GM18907 (cell line): ENCODE measurements at regions not wholly inside any gene's neighbourhood (a gene's known extent, or its start where the extent isn't known, plus 50 kb on each side); places are given as distances from the start of the nearest gene placed in this dataset.
"Not testable (repeated sequence)": the region's sequence is repeated elsewhere in the genome, so short reads cannot be mapped to it uniquely, and the experiment has no call there.

ENCODE experiments used
- ATAC-seq: cut with Tn5 transposase; IDR thresholded peaks from one replicate; pipeline ENCODE4 v1.9.1; 2021; ENCODE audit warnings: mild to moderate bottlenecking, moderate library complexity; ENCODE audit not compliant: unreplicated experiment

DNA sequence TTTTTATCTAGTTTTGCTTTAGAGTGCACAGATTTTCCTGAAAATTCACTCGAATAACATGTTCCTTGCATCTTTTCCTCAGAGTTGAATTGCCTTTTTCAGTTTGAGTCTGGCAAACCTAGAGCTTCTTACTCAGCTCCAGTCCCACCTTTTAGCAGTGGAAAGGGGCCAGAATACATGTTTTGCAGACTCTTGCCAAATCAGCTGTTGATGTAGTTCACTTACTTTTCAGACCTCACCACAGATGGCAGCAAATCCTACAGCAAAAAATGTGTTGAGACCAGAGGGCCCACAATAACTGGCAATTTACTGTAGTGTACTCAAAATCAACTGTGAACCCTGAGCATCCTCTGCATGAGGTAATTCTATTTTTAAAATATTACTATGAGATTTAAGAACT, 545.2 kb upstream of the ACO1 start:
- no peak for ATAC-seq

DNA sequence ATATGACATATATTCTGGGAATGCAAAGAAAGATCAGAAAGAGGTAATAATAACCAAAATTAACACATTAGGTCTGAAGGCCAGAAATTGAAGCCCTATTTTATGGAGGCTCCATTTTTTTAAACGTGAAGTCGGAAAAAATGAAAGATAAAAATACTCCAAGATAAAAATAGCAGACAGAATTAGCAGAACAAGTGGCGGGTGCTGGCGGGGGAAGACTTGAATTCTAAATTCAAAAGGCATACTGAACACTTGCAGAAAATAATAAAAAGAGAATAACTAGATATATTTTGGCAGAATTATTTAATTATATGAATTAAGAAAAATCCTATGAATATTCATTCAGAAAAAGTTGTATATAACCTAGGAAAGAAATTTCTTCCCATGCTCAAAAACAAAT, 543.7 kb upstream of the ACO1 start:
- no peak for ATAC-seq

DNA sequence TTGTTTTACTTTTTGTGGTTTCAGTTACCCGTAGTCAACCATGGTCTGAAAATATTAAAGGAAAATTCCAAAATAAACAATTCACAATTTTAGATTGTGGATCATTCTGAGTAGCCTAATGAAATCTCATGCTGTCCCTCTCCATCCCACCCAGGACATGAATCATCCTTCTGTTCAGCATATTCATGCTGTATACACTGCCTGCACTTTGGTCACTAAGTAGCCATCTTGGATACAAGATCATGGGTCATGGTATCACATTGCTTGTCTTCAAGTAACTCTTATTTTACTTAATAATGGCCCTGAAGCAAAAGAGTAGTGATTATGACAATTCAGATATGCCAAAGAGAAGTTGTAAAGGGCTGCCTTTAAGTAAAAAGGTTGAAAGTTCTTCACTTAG, 536.5 kb upstream of the ACO1 start:
- ATAC-seq = no peak

DNA sequence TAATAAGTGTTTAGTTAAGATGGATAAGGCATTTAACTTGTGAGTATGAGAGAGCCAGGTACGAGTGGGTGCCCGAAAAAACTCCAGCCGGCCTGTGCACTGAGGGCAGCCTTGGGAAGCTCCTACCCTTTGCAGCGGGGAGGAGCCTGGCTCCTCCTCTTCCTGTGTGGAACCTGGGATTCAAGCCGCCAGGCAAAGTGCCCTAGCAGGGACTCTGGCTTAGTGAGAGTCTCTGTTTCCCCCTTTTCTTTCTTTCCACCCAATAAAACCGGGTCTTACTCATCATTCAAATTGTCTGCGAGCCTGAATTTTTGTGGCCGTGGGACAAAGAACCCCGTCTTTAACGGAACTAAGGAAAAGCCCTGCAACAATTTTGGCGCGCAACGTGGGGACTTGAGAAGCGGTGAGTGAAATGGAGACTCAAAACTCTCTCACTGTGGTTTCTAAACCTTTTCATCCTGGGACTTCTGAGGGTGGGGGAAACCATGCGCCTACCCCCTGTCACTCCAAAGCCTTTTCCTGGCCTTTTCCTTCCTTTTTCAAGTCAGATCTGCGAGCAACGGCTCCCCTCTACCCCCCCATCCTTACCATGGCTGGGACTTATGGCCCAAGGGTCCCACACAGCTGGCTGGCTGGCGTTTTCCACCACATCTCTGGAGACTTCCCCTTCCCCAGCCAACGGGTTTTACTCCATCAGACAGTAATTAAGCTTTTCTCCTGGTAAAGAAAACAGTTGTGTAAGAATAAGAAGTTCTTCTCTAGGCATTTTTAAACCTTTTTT, 535.7 kb upstream of the ACO1 start:
- no peak for ATAC-seq

DNA sequence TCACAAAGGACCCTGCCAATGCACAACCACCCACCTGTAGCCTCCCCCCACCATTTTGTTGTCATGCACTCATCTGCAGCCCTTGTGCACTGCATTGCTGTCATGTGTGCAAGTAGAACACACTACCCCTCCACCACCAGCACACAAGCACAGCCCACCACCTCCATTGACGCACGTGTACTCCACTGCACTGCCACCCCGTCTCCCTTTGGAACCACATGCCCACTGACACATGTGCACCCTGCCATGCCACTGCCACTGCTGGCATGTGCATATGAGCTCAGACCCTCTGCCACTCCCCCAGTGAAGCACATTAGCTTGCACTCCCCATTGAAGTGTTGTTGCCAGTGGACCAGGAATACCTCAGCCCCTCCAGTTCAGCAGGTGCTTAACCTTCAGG, 530.3 kb upstream of the ACO1 start:
- ATAC-seq = no peak

DNA sequence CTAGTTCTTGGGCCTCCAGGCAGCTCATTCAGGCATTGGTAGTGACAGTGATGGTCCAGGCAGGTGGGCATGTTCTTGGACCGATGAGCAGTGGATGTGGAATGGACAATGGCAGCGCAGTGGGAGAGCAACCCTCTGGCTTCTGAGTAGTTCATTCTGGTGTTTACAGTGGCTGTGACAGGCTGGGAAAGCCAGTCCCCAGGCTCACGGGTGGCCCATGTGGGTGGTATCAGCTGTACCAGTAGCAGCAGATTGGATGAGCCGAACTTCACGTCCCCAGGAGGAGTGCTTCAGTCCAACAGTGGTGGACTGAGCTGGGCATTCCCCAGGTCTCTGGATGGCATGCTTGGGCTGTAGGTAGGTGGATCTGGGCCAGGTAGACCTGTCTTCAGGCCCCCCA, 515.6 kb upstream of the ACO1 start:
- ATAC-seq = no peak

DNA sequence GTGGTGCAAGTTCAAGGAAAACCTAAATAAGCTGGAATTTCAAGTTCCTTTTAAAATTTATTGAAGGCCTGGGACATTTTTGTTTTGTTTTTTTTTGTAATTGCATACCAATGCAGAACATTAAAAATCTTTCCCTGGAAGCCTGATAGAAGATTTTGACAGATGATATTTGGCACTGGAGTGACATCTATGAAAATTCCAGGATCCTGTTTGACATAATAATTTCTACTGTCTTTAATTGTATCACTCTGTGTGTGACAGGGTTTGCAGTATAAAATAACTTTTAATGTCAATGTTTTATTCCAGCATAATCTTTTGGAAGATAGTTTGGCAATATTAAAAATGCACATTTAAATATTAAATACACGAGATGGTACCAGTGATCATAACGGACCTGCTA, 514.2 kb upstream of the ACO1 start:
- no peak for ATAC-seq

DNA sequence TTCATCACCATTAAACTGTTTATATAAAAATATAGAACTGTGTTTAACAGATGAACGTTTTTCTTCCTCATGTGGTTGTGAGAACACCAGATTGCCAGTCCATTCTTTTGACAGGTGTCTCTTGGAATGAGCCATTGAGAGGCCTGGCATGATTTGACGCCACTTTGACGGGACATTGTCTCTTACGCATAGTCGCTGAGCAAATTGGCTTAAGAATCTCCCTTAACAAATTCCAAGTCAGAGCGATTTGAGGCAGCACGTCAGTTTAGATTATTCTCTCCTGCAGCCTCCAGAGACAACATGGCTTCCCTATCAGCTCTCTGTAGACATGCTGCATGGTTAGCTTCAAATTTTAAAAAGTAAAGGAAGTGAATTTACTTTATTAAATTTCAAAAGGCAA, 510.7 kb upstream of the ACO1 start:
- no peak for ATAC-seq

DNA sequence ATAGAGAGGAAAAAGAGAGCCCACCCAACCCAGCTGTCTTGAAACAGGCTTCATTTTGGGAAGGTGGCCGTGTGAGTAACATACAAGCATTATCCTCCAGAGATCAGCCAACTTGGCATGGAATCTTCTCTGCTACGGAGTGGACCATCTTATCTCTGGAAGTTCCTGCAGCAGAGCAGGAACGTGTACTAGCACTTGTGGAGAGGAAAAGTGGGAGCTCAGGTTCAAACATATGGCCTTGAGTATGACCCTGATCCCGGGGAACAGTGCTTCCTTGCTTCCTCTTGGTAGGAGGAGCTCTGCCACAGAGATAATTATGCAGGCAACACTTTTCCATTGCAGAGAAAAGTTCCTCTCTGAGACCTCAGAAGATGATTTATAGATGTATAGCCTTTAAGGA, 490.4 kb upstream of the ACO1 start:
- ATAC-seq = no peak

DNA sequence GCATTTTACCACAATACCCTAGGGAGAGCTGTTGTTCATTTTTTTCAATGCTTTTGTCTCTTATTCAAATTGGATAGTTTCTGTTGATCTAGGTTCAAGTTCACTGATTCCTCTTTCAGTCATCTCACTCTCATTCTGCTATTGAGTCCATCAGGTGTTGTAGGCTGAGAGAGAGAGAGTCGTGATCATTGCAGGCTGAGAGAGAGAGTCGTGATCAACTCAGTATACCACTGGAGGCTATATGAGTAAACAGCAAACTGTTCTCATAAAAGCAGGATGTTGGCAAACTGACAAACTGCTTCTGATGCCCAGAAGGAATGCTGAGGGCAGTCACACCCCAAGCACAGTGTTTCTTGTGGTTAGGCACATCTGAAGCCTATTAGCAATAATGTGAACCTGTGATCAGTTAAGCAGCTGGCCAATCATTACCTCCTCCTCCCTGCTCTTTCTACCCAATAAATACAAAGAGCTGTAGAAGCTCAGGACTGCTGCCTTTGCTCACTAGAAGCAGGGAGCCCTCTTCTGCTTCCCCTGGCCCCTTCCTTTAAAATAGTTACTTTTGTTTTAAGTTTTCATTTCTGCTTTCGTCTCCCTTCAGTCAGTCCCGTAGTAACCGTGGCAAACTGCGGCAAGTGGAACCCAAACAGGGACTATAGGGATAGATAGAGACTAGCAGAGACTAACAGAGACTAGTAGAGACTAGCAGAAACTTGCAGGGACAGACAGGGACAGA, 476.1 kb upstream of the ACO1 start:
- ATAC-seq = peak; percentile 61

DNA sequence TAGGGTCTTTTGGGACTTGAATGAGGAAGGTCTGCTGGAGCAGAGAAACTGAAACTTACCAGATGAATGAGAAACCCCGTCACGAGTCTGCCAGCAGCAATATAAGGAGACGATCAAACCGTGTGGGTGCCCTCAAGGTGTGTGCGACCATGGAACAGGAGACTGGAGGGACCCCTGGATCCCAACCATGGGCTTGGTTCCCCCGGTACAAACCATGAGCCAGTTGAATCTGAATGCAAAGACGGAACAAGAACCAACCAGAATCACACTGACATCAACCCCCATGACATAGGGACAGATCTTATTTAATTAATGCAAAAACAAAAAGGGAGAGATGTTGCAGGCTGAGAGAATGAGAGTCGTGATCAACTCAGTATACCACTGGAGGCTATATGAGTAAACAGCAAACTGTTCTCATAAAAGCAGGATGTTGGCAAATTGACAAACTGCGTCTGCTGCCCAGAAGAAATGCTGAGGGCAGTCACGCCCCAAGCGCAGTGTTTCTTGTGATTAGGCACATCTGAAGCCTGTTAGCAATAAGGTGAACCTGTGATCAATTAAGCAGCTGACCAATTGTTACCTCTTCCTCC, 475.5 kb upstream of the ACO1 start:
- ATAC-seq = no peak

DNA sequence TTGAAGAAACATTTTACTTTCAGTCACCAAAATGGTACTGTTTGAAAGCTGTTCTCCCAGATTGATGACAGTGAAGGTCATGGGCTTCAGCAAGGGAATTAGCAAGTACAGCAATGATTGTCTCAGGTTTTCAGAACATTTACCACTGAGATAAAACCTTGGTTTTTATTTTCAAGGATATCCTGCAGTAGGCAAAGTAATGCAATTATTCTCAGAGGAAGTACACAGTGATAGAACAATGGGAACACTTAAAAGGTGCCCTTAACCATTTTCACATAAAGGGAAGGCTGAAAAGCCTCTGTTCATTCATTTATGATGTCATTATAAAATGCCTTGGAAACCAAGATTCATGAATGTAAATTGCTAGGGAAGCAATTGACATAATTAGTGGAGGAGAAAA, 471.8 kb upstream of the ACO1 start:
- ATAC-seq = no peak

DNA sequence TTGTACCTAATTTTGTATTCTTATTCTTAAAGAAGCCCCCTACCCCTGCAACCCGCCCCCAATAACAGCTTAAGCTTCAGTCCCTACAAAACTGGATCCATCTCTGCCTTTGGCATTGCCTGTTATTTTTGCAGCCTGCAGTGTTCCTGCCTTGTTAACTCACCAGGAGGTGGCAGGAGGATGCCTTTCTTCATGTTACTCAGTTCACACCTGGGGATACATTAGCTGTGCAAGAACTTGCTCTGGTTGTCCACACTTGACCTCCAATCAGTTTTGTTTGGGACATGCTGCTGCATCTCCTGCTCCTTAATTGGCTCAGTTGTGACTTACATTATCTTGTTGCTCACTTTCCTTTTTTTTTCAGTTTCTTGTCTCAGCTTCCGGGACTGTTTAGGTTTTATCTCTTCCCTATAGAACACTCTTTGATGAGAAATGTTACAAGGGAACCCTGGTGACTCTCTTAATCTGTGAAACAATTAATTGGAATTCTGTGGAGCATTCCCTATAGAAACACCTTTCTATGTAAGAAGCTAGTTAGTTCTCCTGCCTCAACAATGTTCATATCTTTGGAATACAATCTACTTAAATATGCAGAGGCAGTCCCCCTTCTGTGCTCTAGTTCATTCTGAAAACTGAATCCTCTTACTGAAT, 467.7 kb upstream of the ACO1 start:
- no peak for ATAC-seq

DNA sequence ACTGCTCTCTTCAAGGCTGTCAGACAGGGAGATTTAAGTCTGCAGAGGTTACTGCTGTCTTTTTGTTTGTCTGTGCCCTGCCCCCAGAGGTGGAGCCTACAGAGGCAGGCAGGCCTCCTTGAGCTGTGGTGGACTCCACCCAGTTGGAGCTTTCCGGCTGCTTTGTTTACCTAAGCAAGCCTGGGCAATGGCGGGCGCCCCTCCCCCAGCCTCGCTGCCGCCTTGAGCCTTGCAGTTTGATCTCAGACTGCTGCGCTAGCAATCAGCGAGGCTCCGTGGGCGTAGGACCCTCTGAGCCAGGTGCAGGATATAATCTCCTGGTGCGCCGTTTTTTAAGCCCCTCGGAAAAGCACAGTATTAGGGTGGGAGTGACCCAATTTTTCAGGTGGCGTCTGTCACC, 446.7 kb upstream of the ACO1 start:
- ATAC-seq = not testable (repeated sequence)

DNA sequence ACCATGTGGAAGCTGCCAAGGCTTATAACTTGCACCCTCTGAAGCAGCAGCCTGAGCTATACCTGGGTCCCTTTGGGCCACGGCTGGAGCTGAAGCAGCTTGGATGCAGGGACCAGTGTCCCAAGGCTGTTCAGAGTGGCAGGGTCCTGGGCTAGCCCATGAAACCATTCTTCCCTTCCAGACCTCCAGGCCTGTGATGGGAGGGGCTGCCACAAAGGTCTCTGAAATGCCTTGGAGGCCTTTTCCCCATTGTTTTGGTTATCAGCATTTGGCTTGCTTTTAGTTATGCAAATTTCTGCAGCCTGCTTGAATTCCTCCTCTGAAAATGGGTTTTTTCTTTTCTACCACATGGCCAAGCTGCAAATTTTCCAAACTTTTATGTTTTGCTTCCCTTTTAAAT, 433.7 kb upstream of the ACO1 start:
- ATAC-seq = no peak

DNA sequence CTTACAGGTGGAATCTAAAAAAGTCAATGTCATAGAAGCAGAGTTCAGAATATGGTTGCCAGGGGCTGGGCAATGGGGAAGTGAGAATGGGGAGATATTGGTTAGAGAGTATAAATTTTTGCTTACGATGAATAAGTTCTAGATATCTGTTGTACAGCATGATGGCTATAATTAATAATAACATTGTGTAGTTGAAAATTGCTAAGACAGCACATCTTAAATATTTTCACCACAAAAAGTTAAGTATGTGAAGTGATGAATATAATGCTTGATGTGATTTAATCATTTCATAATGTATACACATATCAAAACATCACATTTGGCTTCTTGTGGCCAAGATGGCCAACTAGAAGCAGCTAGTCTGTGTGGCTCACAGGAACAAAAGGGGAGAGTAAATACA, 425.9 kb upstream of the ACO1 start:
- ATAC-seq = no peak

DNA sequence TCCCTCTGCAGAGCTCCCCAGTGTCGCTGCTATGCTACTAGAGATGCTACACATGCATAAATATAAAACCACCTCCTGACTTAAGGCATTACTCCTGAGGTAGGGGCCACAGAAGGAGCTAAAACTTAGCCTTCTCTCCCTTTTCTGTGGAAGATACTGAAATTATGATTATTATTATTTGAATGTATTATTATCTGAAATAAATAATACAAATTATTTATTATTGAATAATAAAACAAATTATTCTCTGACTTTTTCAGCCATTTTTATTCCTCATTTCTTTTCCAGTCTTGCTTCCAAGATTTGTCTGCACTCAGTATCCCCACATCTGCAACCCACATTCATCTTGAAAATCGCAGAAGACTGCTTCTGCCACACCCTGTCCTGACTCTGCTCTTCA, 414.9 kb upstream of the ACO1 start:
- ATAC-seq = no peak

DNA sequence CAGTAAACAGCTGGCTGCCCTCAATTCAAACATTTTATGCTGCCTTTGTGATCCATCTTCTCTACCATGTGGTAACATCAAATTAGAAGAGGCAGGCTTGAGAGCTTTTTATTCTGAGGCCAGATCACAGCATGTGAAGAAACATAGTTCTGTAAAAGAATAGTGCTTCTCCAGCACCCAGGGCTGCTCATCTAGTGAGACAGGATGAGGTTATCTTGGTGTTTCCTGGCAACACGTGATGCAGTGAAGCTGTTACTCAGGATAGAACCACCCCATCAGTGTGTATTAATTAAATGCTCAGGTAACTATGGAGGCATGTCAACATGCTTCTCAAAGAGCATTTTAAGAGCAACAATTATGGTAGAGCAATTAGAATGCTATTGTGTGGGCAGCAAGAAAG, 400.5 kb upstream of the ACO1 start:
- ATAC-seq = no peak

DNA sequence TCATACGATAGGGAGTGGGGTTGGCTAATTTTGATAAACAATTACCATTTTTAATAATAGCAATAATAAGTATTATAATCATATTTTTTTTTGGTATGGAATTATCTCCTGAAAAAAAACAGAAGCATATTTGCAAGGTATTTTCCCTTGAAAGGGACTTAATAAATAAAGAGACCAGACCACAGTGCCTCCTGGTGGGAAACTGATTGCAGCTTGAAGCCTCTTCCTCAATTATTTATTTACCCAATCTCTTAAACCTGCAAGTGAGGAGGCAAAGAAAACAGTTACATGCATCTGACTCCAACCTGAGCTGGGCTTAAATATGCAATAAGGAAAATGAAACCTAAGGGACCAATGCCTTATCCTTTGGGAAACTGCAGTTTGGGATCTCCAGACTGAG, 388.1 kb upstream of the ACO1 start:
- ATAC-seq = no peak

DNA sequence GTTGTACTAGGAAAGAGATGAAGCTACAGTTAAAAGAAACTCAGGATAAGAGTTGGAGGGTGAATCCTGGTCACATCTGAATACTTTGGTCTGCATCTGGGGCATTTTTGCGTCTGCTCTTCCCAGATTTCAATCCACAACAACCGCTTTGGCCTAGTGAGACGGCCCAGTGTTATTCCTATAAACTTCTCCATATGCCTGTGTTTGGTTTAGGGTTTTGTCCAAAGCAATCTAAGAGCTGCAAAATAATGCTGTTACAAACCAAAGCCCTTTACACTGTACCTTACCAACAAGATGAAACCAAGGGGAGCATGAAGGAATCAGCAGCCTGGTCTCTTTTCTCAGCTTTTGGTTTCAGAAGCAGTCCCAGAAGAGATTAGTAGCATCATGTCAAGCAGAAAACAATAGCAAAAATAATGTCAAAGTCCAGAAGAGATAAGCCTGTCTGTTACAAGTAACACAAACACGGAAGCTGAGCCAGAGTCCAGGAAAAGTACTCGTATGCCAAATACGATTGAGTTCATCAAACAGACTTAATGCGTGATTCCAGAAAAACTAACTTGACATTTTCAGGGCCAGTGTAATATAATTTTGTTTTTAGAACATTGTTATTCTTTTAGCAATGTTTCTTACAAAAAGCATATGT, 379.9 kb upstream of the ACO1 start:
- no peak for ATAC-seq

DNA sequence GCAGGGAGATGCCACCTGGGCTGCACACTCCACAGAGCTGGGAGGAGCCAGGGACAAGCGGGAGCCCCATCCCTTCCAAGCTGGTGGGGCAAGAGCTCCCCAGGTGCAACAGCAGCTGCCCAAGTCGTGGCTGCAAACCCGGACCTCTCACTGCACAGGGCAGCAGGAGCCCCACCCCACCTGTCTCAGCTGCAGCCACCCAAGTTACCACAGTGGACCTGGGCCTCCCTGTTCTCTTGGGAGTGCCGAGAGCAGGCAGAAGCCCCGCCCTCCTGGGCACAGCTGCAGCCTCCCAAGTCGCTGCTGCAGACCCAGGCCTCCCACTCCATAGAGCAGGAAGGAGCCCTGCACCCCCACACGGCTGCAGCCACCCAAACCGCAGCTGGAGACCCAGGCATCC, 374.1 kb upstream of the ACO1 start:
- ATAC-seq = no peak
